GM21381 (cell line): ENCODE measurements at regions not wholly inside any gene's neighbourhood (a gene's known extent, or its start where the extent isn't known, plus 50 kb on each side); places are given as distances from the start of the nearest gene placed in this dataset.

Experiments
- ATAC-seq: cut with Tn5 transposase; IDR thresholded peaks from one replicate; pipeline ENCODE4 v1.9.1; 2021; ENCODE audit warnings: mild to moderate bottlenecking, moderate library complexity; ENCODE audit not compliant: unreplicated experiment

DNA sequence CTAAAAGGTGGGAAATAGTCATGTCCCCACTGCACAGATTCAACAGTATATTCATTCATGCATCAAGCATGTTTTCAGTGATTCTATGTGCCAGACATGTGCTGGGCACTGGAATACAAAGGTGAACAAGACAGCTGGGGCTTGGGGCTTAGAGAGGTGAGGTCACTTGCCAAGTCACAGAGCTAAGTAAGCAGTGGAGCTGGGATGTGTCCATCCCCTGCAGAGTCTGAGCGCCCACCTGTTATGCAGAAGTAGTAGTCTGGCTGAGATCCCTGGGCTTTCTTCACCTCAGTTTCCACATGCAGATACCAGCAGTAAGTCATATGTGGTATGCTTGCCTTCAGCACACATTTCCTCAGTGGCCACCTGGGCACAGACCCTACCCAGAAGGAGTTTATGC is 263.8 kb downstream of the DHX35 start:
- ATAC-seq, result no peak

DNA sequence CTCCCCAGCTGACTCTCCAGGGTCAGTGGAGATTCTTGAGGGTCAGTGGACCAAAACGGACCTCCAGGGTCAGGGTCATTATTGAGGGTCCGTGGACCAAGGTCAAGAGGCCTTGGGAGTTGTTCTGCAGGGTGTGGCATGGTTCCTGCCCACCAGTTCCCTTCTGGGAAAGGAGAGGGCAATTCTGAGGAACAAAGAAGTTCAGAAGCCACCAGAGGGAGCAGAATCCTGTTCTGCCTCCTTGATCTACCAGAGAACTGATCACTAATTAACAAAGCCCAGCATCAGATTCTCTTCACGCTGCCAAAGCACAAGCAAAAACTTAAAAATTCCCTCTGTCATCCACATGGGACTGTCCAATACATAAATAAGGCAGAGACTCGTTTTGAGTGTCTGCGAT is 263.4 kb downstream of the DHX35 start:
- no peak for ATAC-seq

DNA sequence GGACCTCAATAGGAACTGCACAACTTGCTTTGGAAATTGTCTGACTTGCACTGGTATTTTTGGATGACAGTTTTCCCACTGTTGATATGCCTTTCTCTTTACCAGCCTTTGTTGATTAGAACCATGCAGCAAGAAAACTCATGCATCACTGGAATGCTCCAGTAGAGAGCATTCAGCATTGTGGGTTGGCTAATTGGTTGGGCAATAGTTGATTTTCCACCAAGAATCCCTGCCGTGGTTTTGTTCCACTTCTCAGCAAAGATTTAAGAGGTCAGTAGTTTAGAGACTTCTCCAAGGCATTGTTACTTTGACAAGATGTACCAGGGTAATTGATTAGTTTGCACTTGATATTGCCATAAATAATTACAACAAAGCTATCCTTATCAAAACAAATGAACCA is 260.0 kb downstream of the DHX35 start:
- no peak for ATAC-seq

DNA sequence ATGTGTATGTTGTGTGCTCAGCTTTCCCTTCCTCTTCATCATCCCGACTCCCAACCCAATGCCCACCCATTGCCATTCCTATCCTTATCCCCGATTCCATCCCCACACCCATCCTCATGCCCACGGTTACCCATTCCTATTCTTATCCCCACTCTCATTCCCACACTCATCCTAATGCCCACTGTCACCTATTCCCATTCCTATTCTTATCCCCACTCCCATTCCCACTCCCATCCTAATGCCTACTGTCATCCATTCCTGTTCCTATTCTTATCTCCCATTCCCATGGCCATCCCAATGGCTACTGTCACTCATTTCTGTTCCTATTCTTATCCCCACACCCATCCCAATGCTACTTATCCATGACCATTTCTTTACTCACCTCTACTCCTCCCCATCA is 254.1 kb downstream of the DHX35 start:
- ATAC-seq, result no peak

GRCh38 chr20:39214828-39215227 is 252.7 kb downstream of the DHX35 start:
- ATAC-seq, result no peak

DNA sequence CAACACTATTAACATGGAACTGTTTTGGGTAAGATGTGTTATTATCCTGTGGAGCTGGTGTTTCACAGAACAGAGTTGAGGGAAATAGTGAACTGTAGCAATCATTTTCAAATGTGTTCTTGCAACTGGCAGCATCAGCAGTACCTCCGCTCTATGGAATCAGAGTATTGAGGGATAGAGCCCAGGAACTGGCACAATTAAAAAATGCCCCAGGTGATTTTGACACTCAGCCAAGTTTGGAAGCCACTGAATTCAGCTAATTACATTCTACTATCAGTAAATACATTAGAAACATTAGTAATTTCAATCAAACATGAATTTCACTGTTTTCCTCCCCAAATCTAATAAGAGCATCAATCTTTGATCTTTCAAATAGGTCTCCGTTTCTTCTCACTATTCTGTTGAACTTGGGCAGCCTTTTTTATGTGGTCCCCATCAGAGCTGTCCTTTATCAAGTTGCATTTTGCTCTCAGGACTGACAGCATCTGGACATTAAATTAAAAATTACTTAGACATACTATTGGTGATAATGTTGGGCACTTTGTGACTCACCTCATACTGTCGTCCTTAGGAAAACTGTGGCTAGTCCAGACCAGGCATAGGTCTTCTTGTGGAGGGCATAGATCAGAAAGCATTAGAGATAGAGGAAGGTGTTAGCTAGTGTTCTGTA is 251.5 kb downstream of the DHX35 start:
- ATAC-seq, result no peak

- no peak for ATAC-seq
Observed at GRCh38 chr20:39211060-39211748, 249.1 kb downstream of the DHX35 start.

- no peak for ATAC-seq
Observed at GRCh38 chr20:39210341-39211036, 248.3 kb downstream of the DHX35 start.

GRCh38 chr20:39206899-39207564 is 244.9 kb downstream of the DHX35 start:
- ATAC-seq, result no peak

DNA sequence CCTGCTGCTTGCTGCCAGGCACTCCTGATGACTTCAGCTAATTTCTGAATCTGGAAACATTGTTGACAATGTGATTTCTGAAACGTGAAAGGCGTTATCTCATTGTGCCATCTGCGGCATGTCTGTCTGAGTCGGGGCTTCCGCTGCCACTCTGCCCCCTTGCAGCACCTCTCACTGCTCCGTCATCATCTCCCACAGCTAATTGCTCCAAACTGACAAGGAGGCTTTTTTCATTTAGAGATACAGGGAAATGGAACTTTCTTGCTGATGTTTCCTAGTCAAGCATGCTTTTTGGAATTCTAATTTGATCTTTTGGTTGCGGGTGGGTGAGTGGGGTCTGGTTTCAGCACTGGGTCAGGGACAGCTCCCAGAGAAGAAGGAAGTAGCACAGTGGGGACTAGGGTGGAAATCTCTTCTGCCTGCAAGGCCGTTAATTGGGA is 233.5 kb downstream of the DHX35 start:
- no peak for ATAC-seq

DNA sequence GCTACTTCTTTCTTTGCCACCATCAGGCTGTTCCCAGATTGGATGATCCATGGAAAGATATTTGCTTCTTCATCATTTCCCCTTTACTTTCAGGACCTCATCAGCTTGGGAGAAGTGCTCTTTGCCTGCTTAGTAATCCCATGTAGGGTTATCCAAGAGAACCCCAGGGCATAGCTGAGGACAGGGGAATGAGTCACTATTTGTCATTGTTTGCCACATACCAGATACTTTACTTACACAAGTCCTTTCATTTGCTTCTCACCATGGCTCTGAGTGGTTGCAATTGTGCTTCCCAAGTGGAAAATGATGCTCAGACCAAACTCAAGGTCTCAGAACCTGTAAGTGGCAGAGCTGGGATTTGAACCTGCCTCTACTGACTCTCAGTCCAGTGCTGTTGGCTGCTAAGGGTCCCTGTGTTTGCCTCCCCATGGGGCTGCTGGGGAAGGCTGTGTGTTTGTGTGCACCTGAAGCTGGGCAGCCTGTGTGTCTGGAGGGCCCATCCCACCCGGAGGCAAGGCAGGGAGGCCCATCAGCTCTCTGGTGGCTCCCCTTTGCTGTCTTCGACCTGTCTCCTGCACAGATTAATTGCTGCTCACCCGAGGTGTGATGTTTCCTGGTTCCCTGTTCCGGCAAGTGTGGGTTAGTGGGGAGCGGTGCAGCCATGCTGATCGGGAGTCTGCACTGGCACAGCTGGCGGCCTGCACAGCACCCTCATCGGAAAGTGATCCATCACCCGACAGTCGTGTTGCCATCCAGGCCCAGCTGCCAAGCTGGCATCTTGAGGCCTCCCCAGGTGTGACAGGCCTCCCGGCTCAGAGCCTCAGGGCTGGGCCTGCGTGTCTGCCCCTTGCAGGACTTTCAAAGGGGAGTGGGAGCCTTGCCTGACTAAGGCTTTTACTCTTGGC is 228.8 kb downstream of the DHX35 start:
- ATAC-seq, result no peak

- no peak for ATAC-seq
Observed at GRCh38 chr20:39188266-39188765, 226.2 kb downstream of the DHX35 start.

DNA sequence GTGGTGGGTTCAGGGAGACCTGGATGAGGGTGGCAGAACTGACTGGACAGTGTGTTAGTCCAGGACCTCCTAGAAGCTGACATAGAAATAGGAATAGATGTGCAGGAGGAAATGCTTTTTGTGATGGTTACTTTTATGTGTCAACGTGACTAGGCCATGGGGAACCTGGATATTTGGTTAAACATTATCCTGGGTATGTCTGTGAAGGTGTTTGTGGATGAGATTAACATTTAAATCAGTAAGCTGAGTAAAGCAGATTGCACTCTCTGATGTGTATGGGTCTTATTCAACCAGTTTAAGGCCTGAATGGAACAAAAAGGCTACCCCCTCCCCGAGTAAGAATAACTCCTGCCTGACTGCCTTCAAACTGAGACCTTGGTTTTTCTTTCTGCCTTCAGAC is 219.3 kb downstream of the DHX35 start:
- ATAC-seq, result no peak

DNA sequence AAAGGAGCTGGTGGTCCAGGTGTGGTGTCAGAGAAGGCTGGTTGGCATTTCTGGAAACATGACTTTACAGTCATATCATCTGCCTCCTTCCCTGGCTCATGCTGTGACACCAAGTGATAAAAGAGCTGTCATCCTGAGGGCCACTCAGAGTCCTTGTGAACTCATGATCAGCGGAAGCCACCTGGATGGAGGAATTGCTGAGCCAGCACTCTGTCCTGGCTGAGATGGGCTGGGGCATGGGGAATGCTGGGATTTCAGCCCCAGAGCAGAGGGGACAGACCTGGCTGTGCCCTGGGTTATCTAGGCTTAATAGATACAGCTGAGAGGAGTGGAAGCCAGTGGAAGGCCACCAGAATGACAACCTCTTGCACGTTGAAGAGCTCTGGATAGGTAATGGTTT is 214.3 kb downstream of the DHX35 start:
- no peak for ATAC-seq

DNA sequence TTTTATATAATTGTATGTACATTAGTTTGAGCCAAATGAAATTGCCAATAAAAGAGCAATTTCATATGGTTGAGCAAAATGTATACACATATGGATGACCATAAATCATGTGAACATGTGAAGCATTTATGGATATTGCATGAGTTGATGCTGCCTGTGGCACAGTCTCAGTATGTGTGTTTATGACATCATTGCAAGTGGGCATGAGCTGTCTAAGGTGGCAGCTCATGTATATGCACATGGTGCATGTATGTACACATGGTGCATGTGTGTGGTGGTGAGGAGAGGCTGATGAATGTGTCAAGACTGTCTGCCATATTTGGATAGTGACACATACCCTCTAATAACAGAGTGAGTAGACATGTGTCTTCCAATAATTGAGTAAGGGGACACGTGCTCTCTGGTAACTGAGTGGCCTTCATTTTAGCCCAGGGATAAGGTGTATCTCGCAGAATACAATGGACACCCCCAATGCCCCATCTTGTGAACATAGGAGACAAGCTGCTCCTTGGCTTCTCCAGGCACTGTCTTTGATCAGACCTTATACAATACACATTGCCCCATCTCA is 208.8 kb downstream of the DHX35 start:
- ATAC-seq, result no peak

- ATAC-seq, result no peak
Observed at GRCh38 chr20:39165099-39165498, 203.0 kb downstream of the DHX35 start.

- ATAC-seq, result no peak
Observed at GRCh38 chr20:39164642-39165041, 202.5 kb downstream of the DHX35 start.

GRCh38 chr20:39163993-39164392 is 201.8 kb downstream of the DHX35 start:
- ATAC-seq, result no peak

DNA sequence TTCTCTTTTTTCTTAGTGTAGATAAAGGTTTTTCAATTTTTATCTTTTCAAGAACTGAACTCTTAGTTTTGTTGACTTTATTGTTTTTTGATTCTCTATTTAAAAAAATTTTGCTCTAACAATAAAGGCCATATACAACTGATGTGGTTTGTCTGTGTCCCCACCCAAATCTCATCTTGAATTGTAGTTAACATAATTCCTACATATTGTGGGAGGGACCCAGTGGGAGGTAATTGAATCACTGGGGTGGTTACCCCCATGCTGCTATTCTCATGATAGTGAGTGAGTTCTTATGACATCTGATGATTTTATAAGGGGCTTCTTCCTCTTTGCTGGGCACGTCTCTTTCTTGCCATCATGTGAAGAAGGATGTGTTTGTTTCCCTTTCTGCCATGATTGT is 199.8 kb downstream of the DHX35 start:
- ATAC-seq, result no peak

- ATAC-seq, result no peak
Observed at GRCh38 chr20:39155971-39156370, 193.8 kb downstream of the DHX35 start.
